Panc1 (cell line): ENCODE measurements at regions not wholly inside any gene's neighbourhood (a gene's known extent, or its start where the extent isn't known, plus 50 kb on each side); places are given as distances from the start of the nearest gene placed in this dataset.

Experiments used
- CTCF ChIP-seq: fragments of 450-650 bp; IDR thresholded peaks from 2 replicates; pipeline ENCODE4 v1.5.1; 2017; ENCODE audit warnings: mild to moderate bottlenecking
- POLR2AphosphoS5 ChIP-seq: IDR thresholded peaks from 2 replicates; pipeline ENCODE4 v1.6.1; 2012; ENCODE audit warnings: mild to moderate bottlenecking, low read depth, low read length, moderate library complexity
- REST ChIP-seq, 2 experiments: IDR thresholded peaks; 2 replicates each; pipeline ENCODE4 v1.6.1; 2011 to 2012; ENCODE audit warnings: low read depth in 2 of 2, control low read depth in 1 of 2, low read length in 1 of 2, mild to moderate bottlenecking in 1 of 2, moderate library complexity in 1 of 2; ENCODE audit not compliant: insufficient read depth in 1 of 2
- SIN3A ChIP-seq: IDR thresholded peaks from 2 replicates; pipeline ENCODE4 v1.6.1; 2012; ENCODE audit warnings: low read depth, mild to moderate bottlenecking, low read length, moderate library complexity, borderline replicate concordance; ENCODE audit not compliant: insufficient read depth
- TCF7L2 ChIP-seq: IDR thresholded peaks from 2 replicates; pipeline ENCODE4 v1.6.1; 2011; ENCODE audit warnings: mild to moderate bottlenecking, low read depth, low read length, inconsistent platforms

- TF ChIP-seq SIN3A (no peak), CTCF (no peak), POLR2AphosphoS5 (no peak), REST (IDR thresholded peaks at IDR 0.05; ENCODE audit: insufficient read depth in 1 of 2, low read depth in 2 of 2, low read length in 1 of 2) (no peak), TCF7L2 (no peak)
Observed at GRCh38 chr7:115125750-115126149, 203.9 kb downstream of the MDFIC start.
